ENCODE measurements at regions not wholly inside any gene's neighbourhood (a gene's known extent, or its start where the extent isn't known, plus 50 kb on each side); places are given as distances from the start of the nearest gene placed in this dataset.

DNA sequence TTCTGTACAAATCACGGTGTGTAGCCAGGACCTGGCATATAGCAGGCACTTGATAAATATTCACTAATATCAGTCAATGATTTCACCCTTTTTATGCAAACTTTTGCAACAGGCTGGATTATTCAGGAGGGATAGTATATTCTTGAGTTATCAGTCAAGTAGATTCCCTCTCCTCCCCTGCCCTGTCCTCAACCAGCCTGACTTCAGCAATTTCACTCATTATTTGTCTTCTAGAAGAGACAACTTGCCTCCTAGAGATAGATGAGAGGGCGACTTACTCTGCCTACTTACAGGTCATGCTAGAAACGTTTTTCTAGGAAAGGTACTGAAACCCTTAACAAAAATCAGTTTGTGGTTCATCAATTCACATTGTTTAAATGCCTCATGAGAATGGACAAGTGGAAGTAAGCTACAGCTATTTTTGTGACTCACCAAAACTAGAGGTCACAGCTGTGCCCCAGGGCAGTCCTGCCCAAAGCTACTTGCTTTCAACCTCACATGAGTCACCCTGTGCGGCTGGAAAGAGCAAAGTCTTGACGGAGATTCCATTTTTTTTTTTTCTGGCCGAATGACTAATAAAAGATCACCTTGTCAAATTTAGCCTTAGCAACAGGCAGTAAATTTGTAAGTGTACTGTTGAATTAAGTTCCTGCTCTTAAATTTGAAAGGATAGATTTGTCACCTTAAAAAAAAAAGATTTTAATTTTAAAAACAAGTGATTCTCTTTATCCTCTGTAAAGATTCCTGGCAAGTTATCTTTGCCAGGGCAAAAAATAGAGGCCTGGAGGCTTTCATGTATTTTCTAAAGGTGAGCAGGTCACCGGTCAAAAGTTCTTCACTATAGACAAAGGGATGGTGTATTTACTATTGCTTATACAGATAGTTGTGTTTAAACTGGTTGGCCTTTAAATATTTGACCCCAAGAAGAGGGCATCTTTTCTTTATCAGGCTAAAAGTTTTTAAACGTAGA lies 109.0 kb upstream of the SLC35G4 start:
- TF ChIP-seq, protein P1, sequence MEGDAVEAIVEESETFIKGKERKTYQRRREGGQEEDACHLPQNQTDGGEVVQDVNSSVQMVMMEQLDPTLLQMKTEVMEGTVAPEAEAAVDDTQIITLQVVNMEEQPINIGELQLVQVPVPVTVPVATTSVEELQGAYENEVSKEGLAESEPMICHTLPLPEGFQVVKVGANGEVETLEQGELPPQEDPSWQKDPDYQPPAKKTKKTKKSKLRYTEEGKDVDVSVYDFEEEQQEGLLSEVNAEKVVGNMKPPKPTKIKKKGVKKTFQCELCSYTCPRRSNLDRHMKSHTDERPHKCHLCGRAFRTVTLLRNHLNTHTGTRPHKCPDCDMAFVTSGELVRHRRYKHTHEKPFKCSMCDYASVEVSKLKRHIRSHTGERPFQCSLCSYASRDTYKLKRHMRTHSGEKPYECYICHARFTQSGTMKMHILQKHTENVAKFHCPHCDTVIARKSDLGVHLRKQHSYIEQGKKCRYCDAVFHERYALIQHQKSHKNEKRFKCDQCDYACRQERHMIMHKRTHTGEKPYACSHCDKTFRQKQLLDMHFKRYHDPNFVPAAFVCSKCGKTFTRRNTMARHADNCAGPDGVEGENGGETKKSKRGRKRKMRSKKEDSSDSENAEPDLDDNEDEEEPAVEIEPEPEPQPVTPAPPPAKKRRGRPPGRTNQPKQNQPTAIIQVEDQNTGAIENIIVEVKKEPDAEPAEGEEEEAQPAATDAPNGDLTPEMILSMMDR (IDR thresholded peaks at IDR 0.05), result no peak
- no peak for DNase-seq (ENCODE audit: low spot score)
- no peak overlapping the region for H3K27ac ChIP-seq
- no peak overlapping the region for H3K4me3 ChIP-seq

GRCh38 chr18:11498821-11499220 lies 110.6 kb upstream of the SLC35G4 start:
- H3K4me3 ChIP-seq, result no peak overlapping the region
- TF ChIP-seq, protein P1 (IDR thresholded peaks at IDR 0.05), result no peak
- no peak for DNase-seq (ENCODE audit: low spot score)
- no peak overlapping the region for H3K27ac ChIP-seq

DNA sequence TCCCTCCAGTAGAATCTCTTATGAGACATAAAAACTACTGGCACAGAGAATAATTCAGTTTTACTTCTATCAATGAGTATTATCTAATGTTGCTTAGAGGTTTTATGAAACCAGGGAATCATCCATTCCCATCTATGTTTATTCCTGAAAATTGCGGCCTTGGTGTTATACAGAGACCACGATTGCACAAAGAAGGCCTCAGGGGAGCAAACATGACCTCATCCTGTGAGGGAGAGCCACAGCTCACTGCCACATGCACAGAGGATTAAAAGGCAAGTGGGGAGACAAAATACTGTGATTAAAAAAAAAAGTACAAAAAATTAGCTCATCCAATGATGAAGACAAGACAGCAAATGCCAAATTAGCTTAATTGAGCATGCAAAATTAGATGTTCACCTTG lies 111.8 kb upstream of the SLC35G4 start:
- TF ChIP-seq, protein P1 (IDR thresholded peaks at IDR 0.05), result no peak
- H3K27ac ChIP-seq, result no peak overlapping the region
- H3K4me3 ChIP-seq, result no peak overlapping the region
- no peak for DNase-seq (ENCODE audit: low spot score)

GRCh38 chr18:11496526-11497172 lies 112.7 kb upstream of the SLC35G4 start:
- Histone ChIP-seq H3K4me3 (no peak overlapping the region), H3K27ac (no peak overlapping the region)
- TF ChIP-seq, protein P1 (IDR thresholded peaks at IDR 0.05), result no peak
- no peak for DNase-seq (ENCODE audit: low spot score)

- DNase-seq (ENCODE audit: low spot score), result no peak
- no peak overlapping the region for H3K4me3 ChIP-seq
- TF ChIP-seq, protein P1 (IDR thresholded peaks at IDR 0.05), result no peak
- H3K27ac ChIP-seq, result no peak overlapping the region
Observed at GRCh38 chr18:11495441-11495840, 114.0 kb upstream of the SLC35G4 start.

DNA sequence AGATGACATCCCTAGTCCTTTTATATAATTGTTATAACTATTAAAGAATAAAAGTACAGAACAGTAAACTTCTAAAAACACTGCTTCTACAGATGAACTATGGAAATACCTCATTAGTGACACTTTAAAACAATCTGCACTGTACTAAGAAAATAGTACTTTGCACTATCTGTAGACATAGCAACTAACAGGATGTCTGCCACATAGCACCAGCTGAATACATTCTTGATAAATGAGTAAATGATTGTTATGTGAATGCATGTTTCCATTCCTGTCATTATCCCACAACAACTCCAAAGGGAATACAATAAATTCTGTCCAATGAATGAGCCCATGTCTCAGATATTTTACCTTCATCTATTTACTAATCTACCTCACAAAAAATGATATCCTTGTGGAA lies 115.3 kb upstream of the SLC35G4 start:
- TF ChIP-seq, protein P1 (IDR thresholded peaks at IDR 0.05), result no peak
- no peak overlapping the region for H3K4me3 ChIP-seq
- no peak for DNase-seq (ENCODE audit: low spot score)
- no peak overlapping the region for H3K27ac ChIP-seq

Measured in coronary artery (tissue), 2 donors.